Lower leg skin (tissue), 3 donors: ENCODE measurements at regions not wholly inside any gene's neighbourhood (a gene's known extent, or its start where the extent isn't known, plus 50 kb on each side); places are given as distances from the start of the nearest gene placed in this dataset.

Experiments
- POLR2A ChIP-seq, 2 donors: fragments of 450-650 bp; IDR thresholded peaks; one replicate each; pipeline ENCODE4 v1.6.1; 2016 to 2017; ENCODE audit warnings: antibody characterized with exemption in 2 of 2, mild to moderate bottlenecking in 1 of 2, moderate library complexity in 1 of 2
- TF ChIP-seq, protein P1 (sequence below), 3 donors: fragments of 450-650 bp; IDR thresholded peaks; one replicate each; pipeline ENCODE4 v1.5.1; 2016; ENCODE audit warnings: antibody characterized with exemption in 3 of 3, mild to moderate bottlenecking in 3 of 3, moderate library complexity in 2 of 3

DNA sequence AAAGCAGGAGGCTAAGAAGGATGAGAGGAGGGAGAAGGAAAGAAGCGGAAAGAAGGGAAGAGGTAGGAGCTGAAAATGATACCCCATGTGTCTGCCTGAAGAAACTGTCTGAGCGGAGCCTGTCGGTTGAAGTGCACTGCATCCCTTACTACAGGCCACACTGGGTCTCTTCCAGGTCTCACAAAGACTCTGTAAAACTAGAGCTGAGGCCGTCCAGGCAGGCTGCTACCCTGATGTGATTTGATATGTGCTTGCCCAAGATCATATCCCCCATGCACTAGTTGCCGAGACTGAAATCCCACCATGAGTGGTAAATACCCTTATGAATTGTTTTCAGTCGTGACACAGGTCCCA, 134.4 kb downstream of the MAIP1 start:
- TF ChIP-seq, protein P1, sequence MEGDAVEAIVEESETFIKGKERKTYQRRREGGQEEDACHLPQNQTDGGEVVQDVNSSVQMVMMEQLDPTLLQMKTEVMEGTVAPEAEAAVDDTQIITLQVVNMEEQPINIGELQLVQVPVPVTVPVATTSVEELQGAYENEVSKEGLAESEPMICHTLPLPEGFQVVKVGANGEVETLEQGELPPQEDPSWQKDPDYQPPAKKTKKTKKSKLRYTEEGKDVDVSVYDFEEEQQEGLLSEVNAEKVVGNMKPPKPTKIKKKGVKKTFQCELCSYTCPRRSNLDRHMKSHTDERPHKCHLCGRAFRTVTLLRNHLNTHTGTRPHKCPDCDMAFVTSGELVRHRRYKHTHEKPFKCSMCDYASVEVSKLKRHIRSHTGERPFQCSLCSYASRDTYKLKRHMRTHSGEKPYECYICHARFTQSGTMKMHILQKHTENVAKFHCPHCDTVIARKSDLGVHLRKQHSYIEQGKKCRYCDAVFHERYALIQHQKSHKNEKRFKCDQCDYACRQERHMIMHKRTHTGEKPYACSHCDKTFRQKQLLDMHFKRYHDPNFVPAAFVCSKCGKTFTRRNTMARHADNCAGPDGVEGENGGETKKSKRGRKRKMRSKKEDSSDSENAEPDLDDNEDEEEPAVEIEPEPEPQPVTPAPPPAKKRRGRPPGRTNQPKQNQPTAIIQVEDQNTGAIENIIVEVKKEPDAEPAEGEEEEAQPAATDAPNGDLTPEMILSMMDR (IDR thresholded peaks at IDR 0.05), result no peak
- TF ChIP-seq POLR2A (IDR thresholded peaks at IDR 0.05), result no peak
